HT-29 (cell line): ENCODE measurements at regions not wholly inside any gene's neighbourhood (a gene's known extent, or its start where the extent isn't known, plus 50 kb on each side); places are given as distances from the start of the nearest gene placed in this dataset.

Experiments used
- DNase-seq: peaks from one replicate; pipeline ENCODE4 v3.0.0-alpha.2; 2015; ENCODE audit warnings: low spot score

GRCh38 chrX:107502316-107502715 is 52.9 kb downstream of the FRMPD3 start:
- DNase-seq, result no peak

- DNase-seq, result no peak
Measured at GRCh38 chrX:107504006-107504405, 54.6 kb downstream of the FRMPD3 start.

GRCh38 chrX:107505223-107505622 is 55.8 kb downstream of the FRMPD3 start:
- no peak for DNase-seq

- DNase-seq, result no peak
Measured at GRCh38 chrX:107506596-107507031, 57.2 kb downstream of the FRMPD3 start.

GRCh38 chrX:107507093-107507743 is 57.8 kb downstream of the FRMPD3 start:
- no peak for DNase-seq

GRCh38 chrX:107507744-107508117 is 58.3 kb downstream of the FRMPD3 start:
- no peak for DNase-seq

GRCh38 chrX:107508925-107509324 is 59.5 kb downstream of the FRMPD3 start:
- no peak for DNase-seq

- DNase-seq, result no peak
Measured at GRCh38 chrX:107514944-107515343, 65.5 kb downstream of the FRMPD3 start.

- DNase-seq, result no peak
Measured at GRCh38 chrX:107521877-107522586, 72.6 kb downstream of the FRMPD3 start.

GRCh38 chrX:107522901-107523300 is 73.4 kb downstream of the FRMPD3 start:
- DNase-seq, result no peak

- no peak for DNase-seq
Measured at GRCh38 chrX:107526141-107526540, 76.7 kb downstream of the FRMPD3 start.

- no peak for DNase-seq
Measured at GRCh38 chrX:107530141-107530540, 80.7 kb downstream of the FRMPD3 start.

- DNase-seq, result peak; percentile 44
Measured at GRCh38 chrX:107537815-107538214, 88.4 kb downstream of the FRMPD3 start.

- no peak for DNase-seq
Measured at GRCh38 chrX:107541244-107541643, 87.1 kb upstream of the PRPS1 start.

GRCh38 chrX:107542040-107542439 is 86.3 kb upstream of the PRPS1 start:
- no peak for DNase-seq

GRCh38 chrX:107542500-107542899 is 85.8 kb upstream of the PRPS1 start:
- DNase-seq, result peak; percentile 40

- DNase-seq, result no peak
Measured at GRCh38 chrX:107547621-107548020, 80.7 kb upstream of the PRPS1 start.

GRCh38 chrX:107548775-107549174 is 79.5 kb upstream of the PRPS1 start:
- no peak for DNase-seq

- no peak for DNase-seq
Measured at GRCh38 chrX:107549504-107549903, 78.8 kb upstream of the PRPS1 start.

- no peak for DNase-seq
Measured at GRCh38 chrX:107551546-107551945, 76.8 kb upstream of the PRPS1 start.

GRCh38 chrX:107552930-107553329 is 75.4 kb upstream of the PRPS1 start:
- DNase-seq, result no peak

- DNase-seq, result no peak
Measured at GRCh38 chrX:107556967-107557366, 71.3 kb upstream of the PRPS1 start.

- DNase-seq, result no peak
Measured at GRCh38 chrX:107559506-107559905, 68.8 kb upstream of the PRPS1 start.
